ENCODE measurements at regions not wholly inside any gene's neighbourhood (a gene's known extent, or its start where the extent isn't known, plus 50 kb on each side); places are given as distances from the start of the nearest gene placed in this dataset.

DNA sequence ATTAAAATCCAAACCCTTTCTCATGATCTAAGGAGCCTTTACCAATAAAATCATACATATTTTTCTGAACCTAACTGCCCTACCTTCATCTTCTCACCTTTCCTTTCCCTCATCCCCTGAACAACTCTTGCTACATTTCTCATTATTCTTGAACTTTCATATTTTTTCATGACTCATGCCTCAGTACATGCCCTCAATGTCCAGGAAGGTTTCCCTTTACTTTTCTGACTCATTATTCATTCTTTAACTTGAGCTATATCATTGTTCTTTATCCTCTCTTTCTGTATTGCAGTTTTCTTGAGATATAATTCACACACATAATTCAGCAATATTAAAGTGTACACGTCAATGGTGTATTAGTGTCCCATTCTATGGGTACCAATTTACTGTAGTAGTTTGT lies 231.0 kb downstream of the ALG10B start:
- Histone ChIP-seq H3K4me1 (ENCODE audit: control extremely low read depth in 1 of 4, control insufficient read depth in 4 of 4, insufficient read depth in 4 of 4, low read length in 3 of 4) (no peaks in the 10 kb centered on the region), H3K27me3 (replicated peaks in 2 of 5; ENCODE audit: control insufficient read depth in 4 of 5, insufficient read depth in 5 of 5, low read length in 4 of 5) (no peaks in the 10 kb centered on the region), H3K4me3 (ENCODE audit: control insufficient read depth in 1 of 7, extremely low read depth in 1 of 7, insufficient read depth in 4 of 7, low read depth in 2 of 7, low read length in 6 of 7) (no peak overlapping the region), H3K27ac (ENCODE audit: insufficient read depth in 1 of 2, low read depth in 1 of 2, low read length in 2 of 2, poor library complexity in 1 of 2, severe bottlenecking in 2 of 2) (no peak overlapping the region), H3K9me3 (ENCODE audit: control extremely low read depth in 1 of 5, control insufficient read depth in 4 of 5, insufficient read depth in 2 of 5, low read depth in 1 of 5, low read length in 4 of 5) (no peaks in the 10 kb centered on the region), H3K36me3 (ENCODE audit: control insufficient read depth in 4 of 4, insufficient read depth in 4 of 4, low read length in 3 of 4) (no peaks in the 10 kb centered on the region)
- WGBS (ENCODE audit: insufficient coverage), result 100% methylated on average over 1 of the region's 1 CpG
- ChIA-PET POLR2A (no interaction called here), CTCF (no interaction called here)
- no peak for DNase-seq

DNA sequence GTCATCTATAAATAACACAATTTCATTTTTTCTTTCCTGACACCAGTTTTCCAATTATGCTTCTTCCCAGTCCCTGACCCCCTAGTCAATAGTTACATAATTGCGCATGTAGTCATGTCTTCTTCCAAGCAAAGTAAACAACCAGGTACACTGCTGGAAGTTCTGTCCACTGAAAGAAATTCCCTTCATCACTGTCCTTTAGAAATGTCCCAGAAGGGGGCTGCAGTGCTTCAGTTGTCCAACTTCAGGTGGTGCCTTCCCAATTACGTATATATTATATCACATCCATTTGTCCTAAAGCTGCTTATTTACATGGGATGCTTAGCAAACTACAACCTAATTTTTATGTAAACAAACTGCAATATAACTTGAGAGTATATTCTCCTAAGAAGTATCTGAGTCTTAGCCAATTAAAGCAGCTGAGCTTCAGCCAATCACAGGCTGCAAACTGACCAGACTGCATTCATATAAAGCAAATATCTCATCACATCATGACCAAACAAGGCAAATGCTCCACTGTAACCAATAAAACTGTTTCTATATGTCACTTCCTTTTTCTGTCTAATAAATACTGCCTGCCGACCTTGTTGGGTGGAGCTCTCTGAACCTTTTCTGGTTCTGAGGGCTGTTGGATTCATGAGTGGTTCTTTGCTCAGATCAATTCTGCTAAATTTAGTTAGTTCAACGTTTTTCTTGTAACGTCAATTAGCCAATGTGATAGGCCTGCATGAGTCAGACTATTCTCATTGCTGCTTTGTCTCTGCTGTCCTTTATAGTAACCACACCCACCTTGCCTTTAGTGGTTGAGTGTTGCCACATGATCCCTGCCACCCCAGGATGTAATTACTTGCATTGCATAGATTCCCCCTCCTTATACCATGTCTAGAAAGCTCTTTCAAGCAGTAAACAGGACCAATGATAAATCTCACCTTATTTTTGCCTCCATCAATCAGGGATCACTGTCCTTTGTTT lies 239.3 kb downstream of the ALG10B start:
- DNase-seq, result peak in 1 of 3 donors; percentile 0
- Histone ChIP-seq H3K9me3 (ENCODE audit: control extremely low read depth in 1 of 5, control insufficient read depth in 4 of 5, insufficient read depth in 2 of 5, low read depth in 1 of 5, low read length in 4 of 5) (peaks cover 0 to 2% (median 0%) of the 10 kb centered on the region in 5 experiments), H3K4me3 (ENCODE audit: control insufficient read depth in 1 of 7, extremely low read depth in 1 of 7, insufficient read depth in 4 of 7, low read depth in 2 of 7, low read length in 6 of 7) (no peak overlapping the region), H3K27ac (ENCODE audit: insufficient read depth in 1 of 2, low read depth in 1 of 2, low read length in 2 of 2, poor library complexity in 1 of 2, severe bottlenecking in 2 of 2) (no peak overlapping the region), H3K36me3 (ENCODE audit: control insufficient read depth in 4 of 4, insufficient read depth in 4 of 4, low read length in 3 of 4) (no peaks in the 10 kb centered on the region), H3K4me1 (ENCODE audit: control extremely low read depth in 1 of 4, control insufficient read depth in 4 of 4, insufficient read depth in 4 of 4, low read length in 3 of 4) (no peaks in the 10 kb centered on the region), H3K27me3 (replicated peaks in 2 of 5; ENCODE audit: control insufficient read depth in 4 of 5, insufficient read depth in 5 of 5, low read length in 4 of 5) (no peaks in the 10 kb centered on the region)
- ChIA-PET CTCF (no interaction called here), POLR2A (no interaction called here)
- WGBS (ENCODE audit: insufficient coverage), result 72% methylated on average over 4 of the region's 5 CpGs

DNA sequence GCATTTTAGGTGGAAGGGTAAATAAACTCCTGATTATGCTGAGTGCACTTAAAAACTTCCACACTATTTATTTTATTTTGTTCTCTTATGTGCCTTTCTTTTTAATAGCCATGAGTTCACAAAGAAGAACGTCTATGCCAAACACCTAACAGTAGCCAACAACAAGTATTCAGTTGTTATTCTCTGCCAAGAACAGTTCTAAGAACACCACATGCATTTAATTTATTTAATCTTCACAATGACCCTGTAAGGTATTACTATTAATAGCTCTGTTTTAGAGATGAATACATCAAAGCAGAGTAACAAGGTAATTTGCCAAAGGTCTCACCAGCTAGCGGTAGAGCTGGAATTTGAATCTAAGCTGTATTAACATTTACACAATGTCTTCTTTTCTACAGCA lies 240.1 kb downstream of the ALG10B start:
- H3K9me3 ChIP-seq (ENCODE audit: control extremely low read depth in 1 of 5, control insufficient read depth in 4 of 5, insufficient read depth in 2 of 5, low read depth in 1 of 5, low read length in 4 of 5), result peaks cover 0 to 2% (median 0%) of the 10 kb centered on the region in 5 experiments
- ChIA-PET CTCF (no interaction called here), POLR2A (no interaction called here)
- no peaks in the 10 kb centered on the region for H3K36me3 ChIP-seq (ENCODE audit: control insufficient read depth in 4 of 4, insufficient read depth in 4 of 4, low read length in 3 of 4)
- DNase-seq, result no peak
- H3K27ac ChIP-seq (ENCODE audit: insufficient read depth in 1 of 2, low read depth in 1 of 2, low read length in 2 of 2, poor library complexity in 1 of 2, severe bottlenecking in 2 of 2), result no peak overlapping the region
- WGBS (ENCODE audit: insufficient coverage), result 100% methylated on average over 1 of the region's 2 CpGs
- no peak overlapping the region for H3K4me3 ChIP-seq (ENCODE audit: control insufficient read depth in 1 of 7, extremely low read depth in 1 of 7, insufficient read depth in 4 of 7, low read depth in 2 of 7, low read length in 6 of 7)
- H3K4me1 ChIP-seq (ENCODE audit: control extremely low read depth in 1 of 4, control insufficient read depth in 4 of 4, insufficient read depth in 4 of 4, low read length in 3 of 4), result no peaks in the 10 kb centered on the region
- no peaks in the 10 kb centered on the region for H3K27me3 ChIP-seq (replicated peaks in 2 of 5; ENCODE audit: control insufficient read depth in 4 of 5, insufficient read depth in 5 of 5, low read length in 4 of 5)

DNA sequence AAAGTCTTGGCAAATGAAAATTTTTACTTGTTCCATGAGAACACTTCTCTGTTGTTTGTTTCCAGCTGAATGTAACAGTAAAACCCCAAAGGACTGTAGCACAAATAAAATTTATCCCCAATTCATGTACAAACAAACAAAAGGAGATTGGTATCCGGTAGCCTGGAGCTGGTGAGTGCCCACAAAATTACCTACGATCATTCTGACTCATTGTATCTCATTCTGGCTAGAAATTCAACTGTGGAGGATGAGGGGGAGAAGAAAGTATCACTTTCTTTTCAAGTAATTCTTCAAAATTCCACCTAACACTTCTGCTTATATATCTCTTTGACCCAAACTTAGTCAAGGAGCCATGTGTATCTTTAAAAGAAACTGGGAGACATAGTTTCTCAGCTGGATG lies 268.5 kb downstream of the ALG10B start:
- DNase-seq, result no peak

DNA sequence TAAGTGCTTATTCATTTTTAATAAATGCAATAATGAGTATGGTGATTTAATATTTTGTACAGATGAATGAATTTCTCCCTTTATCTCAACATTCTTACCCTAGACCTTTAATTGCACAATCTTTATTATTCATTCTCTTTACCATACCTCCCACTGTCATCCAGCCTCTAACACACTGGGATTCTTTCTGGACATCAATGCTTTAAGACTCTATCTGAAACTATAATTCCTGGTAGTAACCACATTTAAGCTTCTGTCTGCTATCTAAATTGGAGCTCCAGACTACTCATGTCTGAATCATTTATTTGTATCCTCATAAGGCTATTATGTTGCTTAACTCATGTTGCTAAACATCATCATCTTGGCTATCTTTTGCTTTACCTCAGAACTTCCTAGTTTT lies 270.2 kb downstream of the ALG10B start:
- POLR2A ChIA-PET, result interaction anchor here (1.0 kb wide), 1 partner anchor 16 kb away, joined by 3 read pairs; no protein-coding TSS in a partner anchor
- CTCF ChIA-PET, result no interaction called here
- no peak for DNase-seq

More for the DNA sequence above, 268.5 kb downstream of the ALG10B start:
- WGBS (ENCODE audit: insufficient coverage), result no CpG with 5 or more reads among the region's 2 CpGs
- no peaks in the 10 kb centered on the region for H3K27me3 ChIP-seq (replicated peaks in 2 of 5; ENCODE audit: control insufficient read depth in 4 of 5, insufficient read depth in 5 of 5, low read length in 4 of 5)
- peaks cover 0 to 6% (median 3%) of the 10 kb centered on the region in 4 experiments for H3K4me1 ChIP-seq (ENCODE audit: control extremely low read depth in 1 of 4, control insufficient read depth in 4 of 4, insufficient read depth in 4 of 4, low read length in 3 of 4)
- no peak overlapping the region for H3K27ac ChIP-seq (ENCODE audit: insufficient read depth in 1 of 2, low read depth in 1 of 2, low read length in 2 of 2, poor library complexity in 1 of 2, severe bottlenecking in 2 of 2)
- H3K36me3 ChIP-seq (ENCODE audit: control insufficient read depth in 4 of 4, insufficient read depth in 4 of 4, low read length in 3 of 4), result no peaks in the 10 kb centered on the region
- CTCF ChIA-PET, result interaction anchor here (0.7 kb wide), 1 partner anchor 128 kb away, joined by 3 read pairs; no protein-coding TSS in a partner anchor
- POLR2A ChIA-PET, result no interaction called here
- H3K4me3 ChIP-seq (ENCODE audit: control insufficient read depth in 1 of 7, extremely low read depth in 1 of 7, insufficient read depth in 4 of 7, low read depth in 2 of 7, low read length in 6 of 7), result no peak overlapping the region
- H3K9me3 ChIP-seq (ENCODE audit: control extremely low read depth in 1 of 5, control insufficient read depth in 4 of 5, insufficient read depth in 2 of 5, low read depth in 1 of 5, low read length in 4 of 5), result no peaks in the 10 kb centered on the region

DNA sequence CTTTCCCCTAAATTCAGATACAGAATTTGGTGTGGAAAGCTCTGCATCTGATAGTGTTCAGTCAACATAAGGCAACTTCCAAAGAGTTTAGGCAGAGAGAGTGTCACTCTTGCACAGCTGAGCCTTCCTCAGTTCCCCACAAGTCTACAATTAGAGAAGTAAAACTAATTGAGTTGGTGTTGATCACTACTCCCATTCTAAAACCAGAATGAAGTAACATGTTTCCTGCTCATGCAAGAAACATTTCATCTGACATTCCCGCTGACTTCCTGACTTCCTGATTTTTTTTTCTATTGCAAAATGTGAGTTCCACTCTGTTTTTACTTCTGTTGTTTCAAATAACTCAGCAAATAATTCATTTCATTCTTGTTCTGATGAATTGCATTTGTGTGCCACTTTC lies 271.0 kb downstream of the ALG10B start:
- H3K9me3 ChIP-seq (ENCODE audit: control extremely low read depth in 1 of 5, control insufficient read depth in 4 of 5, insufficient read depth in 2 of 5, low read depth in 1 of 5, low read length in 4 of 5), result no peaks in the 10 kb centered on the region
- ChIA-PET POLR2A (no interaction called here), CTCF (no interaction called here)
- no peak for DNase-seq
- H3K27ac ChIP-seq (ENCODE audit: insufficient read depth in 1 of 2, low read depth in 1 of 2, low read length in 2 of 2, poor library complexity in 1 of 2, severe bottlenecking in 2 of 2), result no peak overlapping the region
- no peaks in the 10 kb centered on the region for H3K27me3 ChIP-seq (replicated peaks in 2 of 5; ENCODE audit: control insufficient read depth in 4 of 5, insufficient read depth in 5 of 5, low read length in 4 of 5)
- H3K36me3 ChIP-seq (ENCODE audit: control insufficient read depth in 4 of 4, insufficient read depth in 4 of 4, low read length in 3 of 4), result no peaks in the 10 kb centered on the region
- 0% methylated on average over 1 of the region's 1 CpG for WGBS (ENCODE audit: insufficient coverage)
- no peak overlapping the region for H3K4me3 ChIP-seq (ENCODE audit: control insufficient read depth in 1 of 7, extremely low read depth in 1 of 7, insufficient read depth in 4 of 7, low read depth in 2 of 7, low read length in 6 of 7)
- peaks cover 0 to 6% (median 3%) of the 10 kb centered on the region in 4 experiments for H3K4me1 ChIP-seq (ENCODE audit: control extremely low read depth in 1 of 4, control insufficient read depth in 4 of 4, insufficient read depth in 4 of 4, low read length in 3 of 4)

More for the DNA sequence above, 270.2 kb downstream of the ALG10B start:
- no peaks in the 10 kb centered on the region for H3K36me3 ChIP-seq (ENCODE audit: control insufficient read depth in 4 of 4, insufficient read depth in 4 of 4, low read length in 3 of 4)
- H3K27me3 ChIP-seq (replicated peaks in 2 of 5; ENCODE audit: control insufficient read depth in 4 of 5, insufficient read depth in 5 of 5, low read length in 4 of 5), result no peaks in the 10 kb centered on the region
- H3K4me1 ChIP-seq (ENCODE audit: control extremely low read depth in 1 of 4, control insufficient read depth in 4 of 4, insufficient read depth in 4 of 4, low read length in 3 of 4), result peaks cover 0 to 6% (median 3%) of the 10 kb centered on the region in 4 experiments
- no peaks in the 10 kb centered on the region for H3K9me3 ChIP-seq (ENCODE audit: control extremely low read depth in 1 of 5, control insufficient read depth in 4 of 5, insufficient read depth in 2 of 5, low read depth in 1 of 5, low read length in 4 of 5)
- no peak overlapping the region for H3K4me3 ChIP-seq (ENCODE audit: control insufficient read depth in 1 of 7, extremely low read depth in 1 of 7, insufficient read depth in 4 of 7, low read depth in 2 of 7, low read length in 6 of 7)
- H3K27ac ChIP-seq (ENCODE audit: insufficient read depth in 1 of 2, low read depth in 1 of 2, low read length in 2 of 2, poor library complexity in 1 of 2, severe bottlenecking in 2 of 2), result no peak overlapping the region

DNA sequence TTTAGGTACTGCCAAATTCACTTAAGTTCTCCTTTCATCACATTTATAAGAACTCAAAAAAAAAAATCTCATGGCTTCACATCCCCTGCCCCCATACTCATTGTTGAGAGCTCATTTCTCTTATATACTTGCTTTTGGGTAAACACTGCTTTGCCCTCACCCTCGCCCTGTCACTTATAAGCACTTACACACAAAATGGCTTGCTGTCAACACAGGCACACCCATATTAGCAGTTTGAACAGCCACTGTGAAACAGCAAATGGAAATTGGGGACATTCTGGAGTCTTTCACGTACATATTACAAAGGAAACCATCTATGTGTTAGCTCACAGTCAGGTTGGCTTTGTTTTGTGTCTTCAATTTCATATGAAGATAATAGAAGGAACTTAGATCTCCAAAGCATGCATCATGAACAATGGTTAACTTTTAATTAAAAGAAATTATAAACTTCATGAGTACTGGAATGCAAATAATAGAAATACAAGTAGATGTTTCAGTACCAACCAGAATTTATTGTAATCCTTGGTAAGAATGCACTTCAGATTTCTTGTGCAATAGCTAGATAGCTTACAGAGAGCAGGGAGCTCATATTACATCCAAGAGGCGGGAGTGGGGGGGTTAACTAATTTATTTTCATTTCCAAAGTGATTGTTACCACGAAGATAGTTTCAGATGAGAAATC lies 272.2 kb downstream of the ALG10B start:
- no peaks in the 10 kb centered on the region for H3K9me3 ChIP-seq (ENCODE audit: control extremely low read depth in 1 of 5, control insufficient read depth in 4 of 5, insufficient read depth in 2 of 5, low read depth in 1 of 5, low read length in 4 of 5)
- H3K36me3 ChIP-seq (ENCODE audit: control insufficient read depth in 4 of 4, insufficient read depth in 4 of 4, low read length in 3 of 4), result no peaks in the 10 kb centered on the region
- WGBS (ENCODE audit: insufficient coverage), result 100% methylated on average over 3 of the region's 4 CpGs
- POLR2A ChIA-PET, result no interaction called here
- no peak for DNase-seq
- CTCF ChIA-PET, result no interaction called here
- no peak overlapping the region for H3K27ac ChIP-seq (ENCODE audit: insufficient read depth in 1 of 2, low read depth in 1 of 2, low read length in 2 of 2, poor library complexity in 1 of 2, severe bottlenecking in 2 of 2)
- peaks cover 0 to 6% (median 3%) of the 10 kb centered on the region in 4 experiments for H3K4me1 ChIP-seq (ENCODE audit: control extremely low read depth in 1 of 4, control insufficient read depth in 4 of 4, insufficient read depth in 4 of 4, low read length in 3 of 4)
- H3K4me3 ChIP-seq (ENCODE audit: control insufficient read depth in 1 of 7, extremely low read depth in 1 of 7, insufficient read depth in 4 of 7, low read depth in 2 of 7, low read length in 6 of 7), result no peak overlapping the region
- no peaks in the 10 kb centered on the region for H3K27me3 ChIP-seq (replicated peaks in 2 of 5; ENCODE audit: control insufficient read depth in 4 of 5, insufficient read depth in 5 of 5, low read length in 4 of 5)
